Thyroid gland (tissue), 4 donors: ENCODE measurements at regions not wholly inside any gene's neighbourhood (a gene's known extent, or its start where the extent isn't known, plus 50 kb on each side); places are given as distances from the start of the nearest gene placed in this dataset.

ENCODE experiments used
- CTCF ChIP-seq, 6 experiments: fragments of 200-600 bp in 3 of 6; fragments of 450-650 bp in 3 of 6; sonication (generic) in 3 of 6; IDR thresholded peaks; one replicate each; pipeline ENCODE4 v1.5.1; 2016 to 2019; ENCODE audit warnings: antibody characterized with exemption in 6 of 6, mild to moderate bottlenecking in 2 of 6, inconsistent platforms in 1 of 6, moderate library complexity in 1 of 6
- POLR2A ChIP-seq, 2 donors: fragments of 450-650 bp; IDR thresholded peaks; one replicate each; pipeline ENCODE4 v1.6.1; 2017; ENCODE audit warnings: antibody characterized with exemption in 2 of 2, mild to moderate bottlenecking in 2 of 2, moderate library complexity in 1 of 2

- TF ChIP-seq CTCF (IDR thresholded peaks at IDR 0.05) (no peak), POLR2A (IDR thresholded peaks at IDR 0.05) (no peak)
These were observed 328.8 kb upstream of the MAGI2 start for GRCh38 chr7:79782256-79782655.
